ENCODE measurements at regions not wholly inside any gene's neighbourhood (a gene's known extent, or its start where the extent isn't known, plus 50 kb on each side); places are given as distances from the start of the nearest gene placed in this dataset.

DNA sequence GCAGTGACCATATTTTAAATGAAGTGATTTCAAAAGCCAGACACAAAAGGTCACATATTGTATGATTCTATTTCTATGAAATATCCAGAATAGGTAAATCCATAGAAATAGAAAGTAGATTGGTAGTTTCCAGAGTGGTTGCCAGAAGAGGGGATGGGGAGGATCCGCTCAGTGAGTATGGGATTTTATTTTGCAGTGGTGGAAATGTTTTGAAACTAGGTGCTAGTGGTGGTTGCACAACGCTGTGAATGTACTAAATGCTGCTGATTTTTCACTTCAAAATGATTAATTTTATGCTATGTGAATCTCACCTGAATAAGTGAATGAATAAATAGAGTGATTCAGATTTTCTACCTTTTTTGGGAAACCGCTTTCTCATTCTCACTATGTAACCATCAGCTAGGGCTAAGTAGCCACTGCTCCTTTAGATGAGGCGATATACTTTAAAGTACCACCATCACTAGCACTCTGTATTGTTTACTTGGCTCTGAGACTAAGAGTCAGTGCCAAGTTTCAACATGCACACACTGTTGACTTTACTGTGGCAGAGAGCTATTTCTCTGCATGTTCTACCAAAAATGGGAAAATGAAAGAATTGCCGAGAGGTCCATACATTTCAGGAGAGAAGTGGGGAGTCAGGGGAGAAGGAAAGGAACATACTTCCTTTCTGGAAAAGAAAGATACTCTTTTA, 90.7 kb upstream of the GOLIM4 start:
- TF ChIP-seq ZBTB21 (CRISPR knock-in tag; IDR thresholded peaks at IDR 0.05; ENCODE audit: borderline replicate concordance) (no peak), JUN (CRISPR knock-in tag; IDR thresholded peaks at IDR 0.05) (no peak), NR2C2 (CRISPR knock-in tag; IDR thresholded peaks at IDR 0.05) (no peak), ZNF423 (CRISPR knock-in tag; IDR thresholded peaks at IDR 0.05) (no peak), ZNF232 (CRISPR knock-in tag; IDR thresholded peaks at IDR 0.05) (no peak), TCF7 (CRISPR knock-in tag; IDR thresholded peaks at IDR 0.05; ENCODE audit: low read depth) (no peak)
- TF ChIP-seq, protein P1, sequence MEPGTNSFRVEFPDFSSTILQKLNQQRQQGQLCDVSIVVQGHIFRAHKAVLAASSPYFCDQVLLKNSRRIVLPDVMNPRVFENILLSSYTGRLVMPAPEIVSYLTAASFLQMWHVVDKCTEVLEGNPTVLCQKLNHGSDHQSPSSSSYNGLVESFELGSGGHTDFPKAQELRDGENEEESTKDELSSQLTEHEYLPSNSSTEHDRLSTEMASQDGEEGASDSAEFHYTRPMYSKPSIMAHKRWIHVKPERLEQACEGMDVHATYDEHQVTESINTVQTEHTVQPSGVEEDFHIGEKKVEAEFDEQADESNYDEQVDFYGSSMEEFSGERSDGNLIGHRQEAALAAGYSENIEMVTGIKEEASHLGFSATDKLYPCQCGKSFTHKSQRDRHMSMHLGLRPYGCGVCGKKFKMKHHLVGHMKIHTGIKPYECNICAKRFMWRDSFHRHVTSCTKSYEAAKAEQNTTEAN (CRISPR knock-in tag; IDR thresholded peaks at IDR 0.05) = no peak
- TF ChIP-seq, protein P2, sequence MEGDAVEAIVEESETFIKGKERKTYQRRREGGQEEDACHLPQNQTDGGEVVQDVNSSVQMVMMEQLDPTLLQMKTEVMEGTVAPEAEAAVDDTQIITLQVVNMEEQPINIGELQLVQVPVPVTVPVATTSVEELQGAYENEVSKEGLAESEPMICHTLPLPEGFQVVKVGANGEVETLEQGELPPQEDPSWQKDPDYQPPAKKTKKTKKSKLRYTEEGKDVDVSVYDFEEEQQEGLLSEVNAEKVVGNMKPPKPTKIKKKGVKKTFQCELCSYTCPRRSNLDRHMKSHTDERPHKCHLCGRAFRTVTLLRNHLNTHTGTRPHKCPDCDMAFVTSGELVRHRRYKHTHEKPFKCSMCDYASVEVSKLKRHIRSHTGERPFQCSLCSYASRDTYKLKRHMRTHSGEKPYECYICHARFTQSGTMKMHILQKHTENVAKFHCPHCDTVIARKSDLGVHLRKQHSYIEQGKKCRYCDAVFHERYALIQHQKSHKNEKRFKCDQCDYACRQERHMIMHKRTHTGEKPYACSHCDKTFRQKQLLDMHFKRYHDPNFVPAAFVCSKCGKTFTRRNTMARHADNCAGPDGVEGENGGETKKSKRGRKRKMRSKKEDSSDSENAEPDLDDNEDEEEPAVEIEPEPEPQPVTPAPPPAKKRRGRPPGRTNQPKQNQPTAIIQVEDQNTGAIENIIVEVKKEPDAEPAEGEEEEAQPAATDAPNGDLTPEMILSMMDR (IDR thresholded peaks at IDR 0.05) = no peak
- TF ChIP-seq, protein P3, sequence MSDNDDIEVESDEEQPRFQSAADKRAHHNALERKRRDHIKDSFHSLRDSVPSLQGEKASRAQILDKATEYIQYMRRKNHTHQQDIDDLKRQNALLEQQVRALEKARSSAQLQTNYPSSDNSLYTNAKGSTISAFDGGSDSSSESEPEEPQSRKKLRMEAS (CRISPR knock-in tag; IDR thresholded peaks at IDR 0.05) = no peak
- TF ChIP-seq, protein P4, sequence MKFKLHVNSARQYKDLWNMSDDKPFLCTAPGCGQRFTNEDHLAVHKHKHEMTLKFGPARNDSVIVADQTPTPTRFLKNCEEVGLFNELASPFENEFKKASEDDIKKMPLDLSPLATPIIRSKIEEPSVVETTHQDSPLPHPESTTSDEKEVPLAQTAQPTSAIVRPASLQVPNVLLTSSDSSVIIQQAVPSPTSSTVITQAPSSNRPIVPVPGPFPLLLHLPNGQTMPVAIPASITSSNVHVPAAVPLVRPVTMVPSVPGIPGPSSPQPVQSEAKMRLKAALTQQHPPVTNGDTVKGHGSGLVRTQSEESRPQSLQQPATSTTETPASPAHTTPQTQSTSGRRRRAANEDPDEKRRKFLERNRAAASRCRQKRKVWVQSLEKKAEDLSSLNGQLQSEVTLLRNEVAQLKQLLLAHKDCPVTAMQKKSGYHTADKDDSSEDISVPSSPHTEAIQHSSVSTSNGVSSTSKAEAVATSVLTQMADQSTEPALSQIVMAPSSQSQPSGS (CRISPR knock-in tag; IDR thresholded peaks at IDR 0.05; ENCODE audit: borderline replicate concordance, low read depth) = no peak
